ENCODE measurements at regions not wholly inside any gene's neighbourhood (a gene's known extent, or its start where the extent isn't known, plus 50 kb on each side); places are given as distances from the start of the nearest gene placed in this dataset.

DNA sequence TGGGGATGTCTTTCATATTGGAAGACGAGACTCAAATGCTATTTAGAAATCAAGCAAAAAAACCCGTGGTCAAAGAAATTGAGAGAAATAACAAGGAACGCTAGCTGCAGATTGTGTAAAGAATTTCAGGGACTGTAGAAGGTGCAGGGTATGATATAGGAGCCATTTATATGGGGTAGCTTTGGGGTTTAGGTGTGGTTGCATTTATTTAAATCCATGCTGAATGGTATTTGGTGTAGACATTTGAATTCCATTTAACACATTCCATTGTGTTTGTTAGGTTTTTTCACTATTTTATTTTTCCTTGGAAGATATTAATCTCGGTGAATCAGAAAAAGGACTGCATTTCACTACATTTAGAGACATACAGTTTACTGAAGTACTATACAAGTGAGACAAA, 341.0 kb upstream of the GALNTL6 start:
- Histone ChIP-seq H3K4me2 (ENCODE audit: low read length) (no peak overlapping the region), H3K27ac (ENCODE audit: low read length) (no peak overlapping the region), H3K79me2 (replicated peaks; ENCODE audit: insufficient read depth, low read length) (no peaks in the 10 kb centered on the region), H2AFZ (ENCODE audit: low read depth, low read length) (no peak overlapping the region), H3K9ac (ENCODE audit: low read length) (no peak overlapping the region), H4K20me1 (ENCODE audit: insufficient read depth) (no peaks in the 10 kb centered on the region), H3K4me3 (ENCODE audit: low read length) (no peak overlapping the region), H3K9me3 (ENCODE audit: low read length) (no peaks in the 10 kb centered on the region), H3F3A (ENCODE audit: insufficient read depth, low read length, poor library complexity, severe bottlenecking) (no peaks in the 10 kb centered on the region), H3K36me3 (ENCODE audit: insufficient read depth, low read length) (no peaks in the 10 kb centered on the region), H3K9me2 (ENCODE audit: insufficient read depth, low read length) (no peaks in the 10 kb centered on the region), H3K27me3 (ENCODE audit: insufficient read depth, low read depth, low read length) (no peaks in the 10 kb centered on the region)
- TF ChIP-seq EZH2 (IDR thresholded peaks at IDR 0.05; ENCODE audit: borderline replicate concordance, insufficient read depth, low read length, poor library complexity, severe bottlenecking) (no peak), TAF1 (IDR thresholded peaks at IDR 0.05; ENCODE audit: low read depth) (no peak), POLR2AphosphoS5 (IDR thresholded peaks at IDR 0.05) (no peak), REST (IDR thresholded peaks at IDR 0.05; ENCODE audit: borderline replicate concordance) (no peak), SMC3 (conservative IDR thresholded peaks at IDR 0.05; ENCODE audit: poor library complexity) (no peak), EP300 (conservative IDR thresholded peaks at IDR 0.05; ENCODE audit: poor library complexity, severe bottlenecking) (no peak), RAD21 (conservative IDR thresholded peaks at IDR 0.05) (no peak), MXI1 (conservative IDR thresholded peaks at IDR 0.05; ENCODE audit: poor library complexity, severe bottlenecking) (no peak)
- TF ChIP-seq, protein P1, sequence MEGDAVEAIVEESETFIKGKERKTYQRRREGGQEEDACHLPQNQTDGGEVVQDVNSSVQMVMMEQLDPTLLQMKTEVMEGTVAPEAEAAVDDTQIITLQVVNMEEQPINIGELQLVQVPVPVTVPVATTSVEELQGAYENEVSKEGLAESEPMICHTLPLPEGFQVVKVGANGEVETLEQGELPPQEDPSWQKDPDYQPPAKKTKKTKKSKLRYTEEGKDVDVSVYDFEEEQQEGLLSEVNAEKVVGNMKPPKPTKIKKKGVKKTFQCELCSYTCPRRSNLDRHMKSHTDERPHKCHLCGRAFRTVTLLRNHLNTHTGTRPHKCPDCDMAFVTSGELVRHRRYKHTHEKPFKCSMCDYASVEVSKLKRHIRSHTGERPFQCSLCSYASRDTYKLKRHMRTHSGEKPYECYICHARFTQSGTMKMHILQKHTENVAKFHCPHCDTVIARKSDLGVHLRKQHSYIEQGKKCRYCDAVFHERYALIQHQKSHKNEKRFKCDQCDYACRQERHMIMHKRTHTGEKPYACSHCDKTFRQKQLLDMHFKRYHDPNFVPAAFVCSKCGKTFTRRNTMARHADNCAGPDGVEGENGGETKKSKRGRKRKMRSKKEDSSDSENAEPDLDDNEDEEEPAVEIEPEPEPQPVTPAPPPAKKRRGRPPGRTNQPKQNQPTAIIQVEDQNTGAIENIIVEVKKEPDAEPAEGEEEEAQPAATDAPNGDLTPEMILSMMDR (IDR thresholded peaks at IDR 0.05; ENCODE audit: poor library complexity, severe bottlenecking) = no peak

DNA sequence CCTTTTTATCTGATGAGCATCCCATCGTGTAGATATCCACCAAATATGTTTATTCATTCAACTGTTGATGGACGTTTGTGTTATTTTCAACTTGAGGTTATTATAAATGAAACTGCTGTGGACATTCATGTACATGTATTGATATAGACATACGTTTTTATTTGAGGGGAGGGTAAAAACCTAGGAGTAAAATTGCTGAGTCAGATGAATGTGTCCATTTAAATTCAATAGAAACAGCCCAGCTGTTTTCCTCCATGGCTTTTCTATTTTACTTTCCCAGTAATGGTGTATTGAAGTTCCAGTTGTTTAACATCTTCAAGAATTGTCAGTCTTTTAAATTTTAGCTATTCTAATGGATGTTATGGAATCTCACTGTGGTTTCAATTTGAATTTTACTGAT, 348.7 kb upstream of the GALNTL6 start:
- Histone ChIP-seq H3K9ac (ENCODE audit: low read length) (no peak overlapping the region), H3K27ac (ENCODE audit: low read length) (no peak overlapping the region), H3K4me3 (ENCODE audit: low read length) (no peak overlapping the region), H3K36me3 (ENCODE audit: insufficient read depth, low read length) (no peaks in the 10 kb centered on the region), H2AFZ (ENCODE audit: low read depth, low read length) (no peak overlapping the region), H3K27me3 (ENCODE audit: insufficient read depth, low read depth, low read length) (no peaks in the 10 kb centered on the region), H3K9me3 (ENCODE audit: low read length) (no peaks in the 10 kb centered on the region), H3K4me2 (ENCODE audit: low read length) (no peak overlapping the region), H3K79me2 (replicated peaks; ENCODE audit: insufficient read depth, low read length) (no peaks in the 10 kb centered on the region), H3F3A (ENCODE audit: insufficient read depth, low read length, poor library complexity, severe bottlenecking) (no peaks in the 10 kb centered on the region), H4K20me1 (ENCODE audit: insufficient read depth) (no peaks in the 10 kb centered on the region), H3K9me2 (ENCODE audit: insufficient read depth, low read length) (no peaks in the 10 kb centered on the region)
- TF ChIP-seq POLR2AphosphoS5 (IDR thresholded peaks at IDR 0.05) (no peak), EZH2 (IDR thresholded peaks at IDR 0.05; ENCODE audit: borderline replicate concordance, insufficient read depth, low read length, poor library complexity, severe bottlenecking) (no peak), EP300 (conservative IDR thresholded peaks at IDR 0.05; ENCODE audit: poor library complexity, severe bottlenecking) (no peak), TAF1 (IDR thresholded peaks at IDR 0.05; ENCODE audit: low read depth) (no peak), RAD21 (conservative IDR thresholded peaks at IDR 0.05) (no peak), SMC3 (conservative IDR thresholded peaks at IDR 0.05; ENCODE audit: poor library complexity) (no peak), REST (IDR thresholded peaks at IDR 0.05; ENCODE audit: borderline replicate concordance) (no peak), MXI1 (conservative IDR thresholded peaks at IDR 0.05; ENCODE audit: poor library complexity, severe bottlenecking) (no peak)
- TF ChIP-seq, protein P1 (IDR thresholded peaks at IDR 0.05; ENCODE audit: poor library complexity, severe bottlenecking) = no peak
